HG02798 (cell line): ENCODE measurements at regions not wholly inside any gene's neighbourhood (a gene's known extent, or its start where the extent isn't known, plus 50 kb on each side); places are given as distances from the start of the nearest gene placed in this dataset.

Experiments used
- ATAC-seq: cut with Tn5 transposase; IDR thresholded peaks from one replicate; pipeline ENCODE4 v1.9.1; 2021; ENCODE audit warnings: mild to moderate bottlenecking; ENCODE audit not compliant: unreplicated experiment, poor library complexity

- no peak for ATAC-seq
Observed at GRCh38 chr2:17262854-17263569, 255.2 kb downstream of the RAD51AP2 start.

- ATAC-seq: no peak
Observed at GRCh38 chr2:17259613-17260012, 258.6 kb downstream of the RAD51AP2 start.

GRCh38 chr2:17258861-17259260, 259.4 kb downstream of the RAD51AP2 start:
- ATAC-seq: no peak

GRCh38 chr2:17257189-17257909, 260.9 kb downstream of the RAD51AP2 start:
- no peak for ATAC-seq

- no peak for ATAC-seq
Observed at GRCh38 chr2:17255071-17255470, 263.2 kb downstream of the RAD51AP2 start.

- no peak for ATAC-seq
Observed at GRCh38 chr2:17254421-17254820, 263.8 kb downstream of the RAD51AP2 start.

- ATAC-seq: no peak
Observed at GRCh38 chr2:17252258-17252657, 266.0 kb downstream of the RAD51AP2 start.

GRCh38 chr2:17251171-17251570, 267.1 kb downstream of the RAD51AP2 start:
- ATAC-seq: no peak

- ATAC-seq: no peak
Observed at GRCh38 chr2:17249249-17249648, 269.0 kb downstream of the RAD51AP2 start.

- ATAC-seq: no peak
Observed at GRCh38 chr2:17245906-17246305, 272.3 kb downstream of the RAD51AP2 start.

GRCh38 chr2:17242813-17243485, 275.3 kb downstream of the RAD51AP2 start:
- ATAC-seq: no peak

- ATAC-seq: no peak
Observed at GRCh38 chr2:17239550-17239949, 278.7 kb downstream of the RAD51AP2 start.

GRCh38 chr2:17235167-17235566, 283.1 kb downstream of the RAD51AP2 start:
- no peak for ATAC-seq

GRCh38 chr2:17232776-17233556, 285.3 kb downstream of the RAD51AP2 start:
- no peak for ATAC-seq

- ATAC-seq: no peak
Observed at GRCh38 chr2:17231394-17231965, 286.8 kb downstream of the RAD51AP2 start.

GRCh38 chr2:17229414-17229813, 288.8 kb downstream of the RAD51AP2 start:
- ATAC-seq: no peak

GRCh38 chr2:17228461-17228860, 289.8 kb downstream of the RAD51AP2 start:
- ATAC-seq: no peak

GRCh38 chr2:17227856-17228255, 290.4 kb downstream of the RAD51AP2 start:
- no peak for ATAC-seq

GRCh38 chr2:17226941-17227490, 291.2 kb downstream of the RAD51AP2 start:
- no peak for ATAC-seq

GRCh38 chr2:17223211-17223610, 295.0 kb downstream of the RAD51AP2 start:
- no peak for ATAC-seq
